Ectodermal cell (in vitro differentiated cells): ENCODE measurements at regions not wholly inside any gene's neighbourhood (a gene's known extent, or its start where the extent isn't known, plus 50 kb on each side); places are given as distances from the start of the nearest gene placed in this dataset.

ENCODE experiments used
- H3K27ac ChIP-seq: 2 replicates; pipeline ENCODE4 v1.7.0; 2013; ENCODE audit warnings: mild to moderate bottlenecking, low read depth, low read length; ENCODE audit not compliant: insufficient read depth, poor library complexity, severe bottlenecking
- H3K27me3 ChIP-seq: 2 replicates; pipeline ENCODE4 v1.7.0; 2013; ENCODE audit warnings: mild to moderate bottlenecking, low read length; ENCODE audit not compliant: insufficient read depth, control insufficient read depth, poor library complexity, severe bottlenecking
- H3K36me3 ChIP-seq: one replicate; pipeline ENCODE4 v1.7.0; 2013; ENCODE audit warnings: low read length; ENCODE audit not compliant: control insufficient read depth, insufficient read depth
- H3K4me1 ChIP-seq: one replicate; pipeline ENCODE4 v1.7.0; 2013; ENCODE audit warnings: low read length; ENCODE audit not compliant: control insufficient read depth, insufficient read depth
- H3K4me3 ChIP-seq: 2 replicates; pipeline ENCODE4 v1.7.0; 2013; ENCODE audit warnings: low read depth, low read length, control low read depth; ENCODE audit not compliant: insufficient read depth
- H3K9me3 ChIP-seq: 2 replicates; pipeline ENCODE4 v1.7.0; 2013; ENCODE audit warnings: mild to moderate bottlenecking, low read length, moderate library complexity; ENCODE audit not compliant: control insufficient read depth
- WGBS, 2 experiments: methylation state at CpG; one replicate each; pipeline ENCODE4 v1.1.7; 2013; ENCODE audit warnings: missing lambda C conversion rate in 2 of 2; 5-methylcytosine and 5-hydroxymethylcytosine counted together

- Histone ChIP-seq H3K27ac (no peak overlapping the region), H3K27me3 (no peaks in the 10 kb centered on the region), H3K4me3 (no peak overlapping the region), H3K4me1 (no peaks in the 10 kb centered on the region), H3K9me3 (no peaks in the 10 kb centered on the region), H3K36me3 (no peaks in the 10 kb centered on the region)
- WGBS, 2 experiments: 93 to 100% methylated on average over 3 to 4 of the region's 4 CpGs
These were observed 199.4 kb downstream of the SMIM20 start for GRCh38 chr4:26113339-26113940.

- H3K9me3 ChIP-seq: no peaks in the 10 kb centered on the region
- no peaks in the 10 kb centered on the region for H3K36me3 ChIP-seq
- H3K27ac ChIP-seq: no peak overlapping the region
- no peaks in the 10 kb centered on the region for H3K27me3 ChIP-seq
- H3K4me3 ChIP-seq: no peak overlapping the region
- H3K4me1 ChIP-seq: no peaks in the 10 kb centered on the region
- 87 to 93% methylated on average over 4 of the region's 4 CpGs for WGBS, 2 experiments
These were observed 202.0 kb downstream of the SMIM20 start for GRCh38 chr4:26116057-26116456.

DNA sequence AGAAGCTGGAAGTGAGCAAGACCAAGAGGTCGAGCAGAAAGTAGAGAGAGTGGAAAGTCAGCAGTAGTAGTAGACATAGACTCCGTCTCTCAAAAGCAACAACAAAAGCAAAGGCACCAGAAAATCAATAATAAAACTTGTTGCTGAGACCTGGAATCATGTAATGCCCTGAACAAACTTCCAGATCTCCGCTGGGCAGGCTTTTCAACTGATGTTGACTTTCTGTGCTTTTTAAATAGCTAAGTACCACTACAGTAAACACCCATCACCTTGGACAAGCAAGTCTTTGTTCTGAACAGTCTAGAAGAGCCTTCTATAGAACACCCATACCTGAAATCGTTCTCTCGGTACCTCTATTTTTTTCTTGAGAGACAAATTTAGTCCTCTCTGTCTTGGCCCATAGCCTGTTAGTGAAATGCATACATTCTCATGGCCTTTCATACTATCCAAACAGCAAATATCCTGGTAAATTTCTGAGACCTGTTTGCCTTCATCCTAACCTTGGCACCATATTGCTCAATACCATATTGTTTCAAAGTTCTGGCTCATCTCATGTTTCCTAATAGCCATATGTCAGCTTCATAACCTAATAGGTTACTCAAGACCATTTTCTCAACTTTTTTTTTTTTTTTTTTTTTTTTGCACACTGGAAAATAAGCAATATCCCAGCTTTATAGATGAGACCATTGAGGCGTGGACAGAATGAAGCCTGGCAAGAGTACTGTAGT is 200.6 kb upstream of the RBPJ start:
- no peaks in the 10 kb centered on the region for H3K27me3 ChIP-seq
- H3K27ac ChIP-seq: no peak overlapping the region
- H3K4me1 ChIP-seq: no peaks in the 10 kb centered on the region
- H3K36me3 ChIP-seq: no peaks in the 10 kb centered on the region
- H3K9me3 ChIP-seq: no peaks in the 10 kb centered on the region
- H3K4me3 ChIP-seq: no peak overlapping the region
- WGBS, 2 experiments: 91% methylated on average over 5 to 6 of the region's 6 CpGs

DNA sequence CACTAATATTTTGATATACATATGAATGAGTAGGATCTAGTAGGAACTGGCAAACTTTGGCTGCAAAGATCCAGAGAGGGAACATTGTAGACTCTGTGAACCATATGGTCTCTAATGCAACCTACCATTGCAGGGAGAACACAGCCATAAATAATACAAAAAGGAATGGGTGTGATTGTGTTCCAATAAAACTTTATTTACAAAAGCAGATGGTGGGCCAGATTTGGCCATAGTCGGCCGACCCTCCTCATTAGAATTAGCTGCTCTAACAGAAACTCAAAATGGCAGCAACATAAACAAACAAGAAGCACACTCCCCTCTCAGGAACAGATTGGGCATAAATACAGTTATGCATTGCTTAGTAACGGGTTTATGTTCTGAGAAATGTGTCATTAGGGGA is 198.1 kb upstream of the RBPJ start:
- WGBS, 2 experiments: 83 to 95% methylated on average over 3 of the region's 3 CpGs
- H3K4me3 ChIP-seq: no peak overlapping the region
- H3K9me3 ChIP-seq: no peaks in the 10 kb centered on the region
- H3K4me1 ChIP-seq: no peaks in the 10 kb centered on the region
- no peaks in the 10 kb centered on the region for H3K36me3 ChIP-seq
- no peak overlapping the region for H3K27ac ChIP-seq
- H3K27me3 ChIP-seq: no peaks in the 10 kb centered on the region

- no peaks in the 10 kb centered on the region for H3K36me3 ChIP-seq
- H3K4me1 ChIP-seq: no peaks in the 10 kb centered on the region
- H3K9me3 ChIP-seq: no peaks in the 10 kb centered on the region
- H3K27ac ChIP-seq: no peak overlapping the region
- 92 to 94% methylated on average over 7 of the region's 7 CpGs for WGBS, 2 experiments
- H3K27me3 ChIP-seq: no peaks in the 10 kb centered on the region
- no peak overlapping the region for H3K4me3 ChIP-seq
These were observed 196.0 kb upstream of the RBPJ start for GRCh38 chr4:26124753-26125321.

DNA sequence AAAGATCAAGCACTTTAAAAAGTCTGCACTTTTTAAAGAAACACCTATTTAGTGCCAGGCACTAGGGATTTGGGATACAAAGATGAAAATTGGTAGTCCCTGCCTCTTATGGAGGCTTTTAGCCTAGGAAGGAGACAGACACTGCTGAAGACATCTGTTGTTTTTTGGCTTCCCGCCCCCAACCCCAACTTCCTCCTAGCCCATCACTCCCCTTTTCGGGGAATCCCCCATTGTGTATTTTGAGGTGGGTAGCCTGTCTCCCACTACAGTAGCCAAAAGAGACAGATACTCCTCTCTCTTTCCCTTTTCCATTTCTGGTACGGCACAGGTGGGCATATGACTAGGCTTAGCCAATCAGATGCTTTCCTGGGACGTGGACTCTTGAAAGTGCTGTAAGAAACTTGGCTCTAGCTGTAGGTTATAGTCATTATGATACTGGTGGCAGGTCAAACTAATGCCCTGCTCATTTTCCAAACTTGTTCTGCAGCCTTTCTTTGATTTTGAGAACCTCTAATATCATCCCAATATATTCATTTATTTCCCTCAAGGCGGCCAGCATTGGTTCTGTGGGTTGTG is 194.6 kb upstream of the RBPJ start:
- 86 to 94% methylated on average over 4 to 5 of the region's 5 CpGs for WGBS, 2 experiments
- H3K4me1 ChIP-seq: no peaks in the 10 kb centered on the region
- no peak overlapping the region for H3K4me3 ChIP-seq
- no peaks in the 10 kb centered on the region for H3K27me3 ChIP-seq
- no peaks in the 10 kb centered on the region for H3K36me3 ChIP-seq
- H3K9me3 ChIP-seq: no peaks in the 10 kb centered on the region
- H3K27ac ChIP-seq: no peak overlapping the region

DNA sequence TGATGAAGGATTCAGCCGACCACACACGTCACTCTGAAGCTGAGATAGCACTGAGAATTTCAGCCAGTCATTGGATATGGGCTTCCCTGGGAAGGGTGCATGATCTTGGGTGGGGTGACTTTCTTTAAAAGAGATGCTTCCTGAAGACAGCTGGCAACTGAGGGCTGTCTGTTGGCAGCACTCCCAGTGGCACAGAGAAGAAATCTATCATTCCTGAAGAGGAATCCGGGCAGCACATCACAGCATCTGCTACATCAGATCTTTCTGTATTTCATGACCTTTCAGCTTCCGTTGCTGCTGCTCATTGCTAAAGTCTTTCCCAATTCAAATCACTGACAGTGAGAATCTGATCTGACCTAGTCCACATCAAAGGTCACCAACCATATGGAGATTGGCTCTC is 193.8 kb upstream of the RBPJ start:
- no peaks in the 10 kb centered on the region for H3K36me3 ChIP-seq
- H3K27me3 ChIP-seq: no peaks in the 10 kb centered on the region
- 93 to 96% methylated on average over 4 of the region's 4 CpGs for WGBS, 2 experiments
- H3K27ac ChIP-seq: no peak overlapping the region
- H3K4me1 ChIP-seq: no peaks in the 10 kb centered on the region
- H3K4me3 ChIP-seq: no peak overlapping the region
- no peaks in the 10 kb centered on the region for H3K9me3 ChIP-seq

DNA sequence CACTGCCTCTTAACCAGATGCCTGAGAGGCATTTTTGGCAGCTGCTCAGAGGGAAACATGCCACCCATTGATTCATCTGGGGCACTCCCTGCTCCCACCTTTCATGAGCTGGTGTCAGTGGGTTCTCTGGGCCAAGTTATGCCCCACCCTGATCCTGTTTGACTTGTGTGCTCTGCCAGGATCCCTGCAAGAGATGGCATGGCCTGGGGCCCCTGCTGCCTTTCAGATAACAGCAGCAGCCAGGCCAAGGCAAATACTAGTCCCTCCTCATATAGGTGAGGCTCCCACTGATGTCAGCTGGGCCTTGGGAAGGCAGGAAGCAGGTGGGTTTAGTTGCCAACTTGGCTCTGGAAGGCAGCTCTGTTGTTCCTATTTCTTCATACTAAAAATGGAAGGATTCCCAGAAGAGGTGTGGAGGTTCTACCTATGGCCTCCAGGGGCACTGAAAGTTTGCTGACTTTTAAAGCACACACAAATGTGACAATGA is 192.9 kb upstream of the RBPJ start:
- Histone ChIP-seq H3K4me1 (no peaks in the 10 kb centered on the region), H3K36me3 (no peaks in the 10 kb centered on the region), H3K27me3 (no peaks in the 10 kb centered on the region), H3K4me3 (no peak overlapping the region), H3K27ac (no peak overlapping the region), H3K9me3 (no peaks in the 10 kb centered on the region)

DNA sequence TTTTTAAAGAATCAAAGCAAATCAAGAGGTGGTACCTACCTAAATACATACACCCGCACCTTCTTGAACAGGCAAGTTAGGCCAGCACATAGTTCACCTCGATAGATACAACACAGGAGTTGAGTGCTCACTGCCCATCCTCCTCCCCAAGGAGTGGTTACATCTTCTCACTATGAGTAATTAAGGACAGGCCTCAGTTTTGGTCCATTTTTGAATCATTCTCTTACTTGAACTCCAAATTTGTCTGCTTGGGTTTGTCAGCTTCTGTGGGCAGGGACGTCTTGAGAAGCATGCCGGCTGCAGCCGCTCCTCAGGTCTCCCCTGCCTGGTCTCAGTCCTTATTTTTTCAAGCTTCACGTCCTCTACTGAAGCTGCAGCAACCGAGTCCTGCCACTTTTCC is 190.6 kb upstream of the RBPJ start:
- Histone ChIP-seq H3K4me3 (no peak overlapping the region), H3K27me3 (no peaks in the 10 kb centered on the region), H3K9me3 (no peaks in the 10 kb centered on the region), H3K27ac (no peak overlapping the region), H3K4me1 (no peaks in the 10 kb centered on the region), H3K36me3 (no peaks in the 10 kb centered on the region)
- 92 to 95% methylated on average over 7 of the region's 7 CpGs for WGBS, 2 experiments

GRCh38 chr4:26130841-26131432 is 189.9 kb upstream of the RBPJ start:
- Histone ChIP-seq H3K36me3 (no peaks in the 10 kb centered on the region), H3K27ac (no peak overlapping the region), H3K4me3 (no peak overlapping the region), H3K4me1 (no peaks in the 10 kb centered on the region), H3K9me3 (no peaks in the 10 kb centered on the region), H3K27me3 (no peaks in the 10 kb centered on the region)
- WGBS, 2 experiments: 91 to 96% methylated on average over 10 to 11 of the region's 11 CpGs
